Fibroblast of pulmonary artery (primary cell): ENCODE measurements at regions not wholly inside any gene's neighbourhood (a gene's known extent, or its start where the extent isn't known, plus 50 kb on each side); places are given as distances from the start of the nearest gene placed in this dataset.

ENCODE experiments used
- DNase-seq: peaks from one replicate; pipeline ENCODE4 v3.0.0-alpha.2; 2010; ENCODE audit warnings: low read depth
- H3K4me3 ChIP-seq: replicated peaks from 2 replicates; pipeline ENCODE4 v1.5.1; 2011; ENCODE audit warnings: low read depth, mild to moderate bottlenecking, control low read depth, low read length, moderate library complexity
- TF ChIP-seq, protein P1 (sequence below): IDR thresholded peaks from 2 replicates; pipeline ENCODE4 v1.5.1; 2011; ENCODE audit warnings: mild to moderate bottlenecking, control low read depth, low read length, inconsistent platforms; ENCODE audit errors: missing control alignments

DNA sequence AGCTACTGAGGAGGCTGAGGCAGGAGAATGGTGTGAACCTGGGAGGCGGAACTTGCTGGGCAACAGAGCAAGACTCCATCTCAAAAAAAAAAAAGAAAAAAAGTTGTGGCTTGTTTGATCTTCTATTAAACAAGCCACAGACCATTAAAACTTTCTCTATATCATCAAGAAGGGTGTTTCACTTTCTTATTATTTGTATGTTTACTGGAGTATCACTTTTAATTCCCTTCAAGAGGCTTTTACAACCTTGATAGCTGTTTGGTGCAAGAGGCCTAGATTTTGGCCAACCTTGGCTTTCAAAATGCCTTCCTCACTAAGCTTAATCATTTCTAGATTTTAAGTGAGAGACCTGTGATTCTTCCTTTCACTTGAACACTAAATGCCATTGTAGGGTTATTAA lies 339.1 kb downstream of the TSN start:
- TF ChIP-seq, protein P1, sequence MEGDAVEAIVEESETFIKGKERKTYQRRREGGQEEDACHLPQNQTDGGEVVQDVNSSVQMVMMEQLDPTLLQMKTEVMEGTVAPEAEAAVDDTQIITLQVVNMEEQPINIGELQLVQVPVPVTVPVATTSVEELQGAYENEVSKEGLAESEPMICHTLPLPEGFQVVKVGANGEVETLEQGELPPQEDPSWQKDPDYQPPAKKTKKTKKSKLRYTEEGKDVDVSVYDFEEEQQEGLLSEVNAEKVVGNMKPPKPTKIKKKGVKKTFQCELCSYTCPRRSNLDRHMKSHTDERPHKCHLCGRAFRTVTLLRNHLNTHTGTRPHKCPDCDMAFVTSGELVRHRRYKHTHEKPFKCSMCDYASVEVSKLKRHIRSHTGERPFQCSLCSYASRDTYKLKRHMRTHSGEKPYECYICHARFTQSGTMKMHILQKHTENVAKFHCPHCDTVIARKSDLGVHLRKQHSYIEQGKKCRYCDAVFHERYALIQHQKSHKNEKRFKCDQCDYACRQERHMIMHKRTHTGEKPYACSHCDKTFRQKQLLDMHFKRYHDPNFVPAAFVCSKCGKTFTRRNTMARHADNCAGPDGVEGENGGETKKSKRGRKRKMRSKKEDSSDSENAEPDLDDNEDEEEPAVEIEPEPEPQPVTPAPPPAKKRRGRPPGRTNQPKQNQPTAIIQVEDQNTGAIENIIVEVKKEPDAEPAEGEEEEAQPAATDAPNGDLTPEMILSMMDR, result no peak

DNA sequence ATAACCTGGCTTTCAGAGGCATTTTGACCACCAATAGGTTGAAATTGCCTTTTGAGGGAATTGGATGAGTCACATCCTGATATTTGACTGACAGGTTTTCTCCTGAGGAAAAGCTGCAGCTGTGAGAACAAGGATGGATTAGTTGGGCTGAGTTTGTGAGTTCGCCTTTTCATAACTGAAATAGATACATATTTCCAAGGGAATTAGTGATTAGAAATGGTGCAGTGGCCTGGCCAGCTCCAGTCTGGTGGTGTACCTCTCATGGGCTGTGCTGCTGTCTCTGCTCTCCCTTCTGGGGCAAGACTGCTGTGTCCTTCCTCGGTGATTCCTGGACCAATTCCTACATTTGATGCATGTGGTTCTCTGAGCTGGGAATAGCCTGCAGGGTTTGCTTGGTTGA lies 341.3 kb downstream of the TSN start:
- H3K4me3 ChIP-seq, result no peak overlapping the region
- DNase-seq, result no peak
- TF ChIP-seq, protein P1, result no peak

More for the DNA sequence above, 339.1 kb downstream of the TSN start:
- no peak for DNase-seq
- no peak overlapping the region for H3K4me3 ChIP-seq

DNA sequence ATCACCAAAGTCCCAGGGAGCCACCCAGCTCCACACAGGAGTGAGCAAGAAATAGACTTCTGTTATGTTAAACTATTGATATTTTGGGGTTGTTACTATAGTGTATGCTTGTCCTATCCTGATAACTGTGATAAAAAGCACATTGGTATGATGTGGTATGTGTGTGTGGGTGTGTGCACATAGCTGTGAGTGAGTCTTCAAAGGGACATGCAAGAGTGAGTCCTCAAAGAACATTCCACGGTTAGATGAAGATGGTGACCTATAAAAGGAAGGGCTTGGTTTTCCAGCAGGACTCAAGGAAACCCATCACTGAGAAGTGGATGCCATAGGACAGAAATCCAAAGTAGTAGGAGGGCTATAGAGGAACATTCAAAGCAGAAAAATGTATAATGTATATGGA lies 342.9 kb downstream of the TSN start:
- DNase-seq, result peak; percentile 6
- no peak overlapping the region for H3K4me3 ChIP-seq
- TF ChIP-seq, protein P1, result no peak

DNA sequence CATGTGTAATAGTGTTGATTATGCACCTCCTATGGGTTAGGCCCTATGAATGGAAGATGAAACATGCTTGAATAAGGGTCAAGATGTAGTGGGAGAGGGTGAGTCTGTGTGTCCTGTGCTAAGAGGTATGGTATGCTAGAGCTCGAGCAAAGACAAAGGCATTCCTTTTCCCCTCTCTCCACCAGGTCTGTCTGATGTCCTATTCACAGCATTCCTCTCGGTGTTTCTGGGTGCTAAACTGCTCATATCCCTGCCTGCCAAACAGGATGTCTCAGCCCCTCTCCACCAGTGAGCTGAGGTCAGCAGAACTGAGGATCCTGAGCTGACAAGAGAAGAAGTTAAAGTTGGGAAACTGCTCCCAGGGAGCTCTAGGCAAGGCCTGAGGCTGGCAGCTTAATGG lies 344.9 kb downstream of the TSN start:
- TF ChIP-seq, protein P1, result no peak
- DNase-seq, result peak; percentile 45

DNA sequence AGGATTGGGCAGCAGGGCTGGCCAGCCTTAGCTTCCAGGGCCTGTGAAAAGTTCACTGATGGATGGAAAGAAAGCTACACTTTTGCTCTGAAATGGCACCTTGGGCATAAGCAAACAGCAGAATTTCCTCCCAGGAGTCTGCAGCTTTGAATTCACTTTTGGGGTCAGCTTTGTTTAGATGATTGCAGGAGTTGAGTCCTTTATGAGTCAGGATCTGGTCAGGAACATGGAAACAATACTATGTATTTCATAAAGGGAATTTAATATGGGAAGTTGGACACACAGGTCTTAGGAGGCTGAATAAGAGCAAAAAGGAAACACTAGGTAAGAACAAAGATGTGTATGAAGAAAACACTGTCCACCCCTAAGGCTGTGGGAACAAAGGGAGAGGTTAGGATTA lies 345.3 kb downstream of the TSN start:
- TF ChIP-seq, protein P1, result no peak
- no peak overlapping the region for H3K4me3 ChIP-seq
- DNase-seq, result peak; percentile 7

More for the DNA sequence above, 344.9 kb downstream of the TSN start:
- no peak overlapping the region for H3K4me3 ChIP-seq

DNA sequence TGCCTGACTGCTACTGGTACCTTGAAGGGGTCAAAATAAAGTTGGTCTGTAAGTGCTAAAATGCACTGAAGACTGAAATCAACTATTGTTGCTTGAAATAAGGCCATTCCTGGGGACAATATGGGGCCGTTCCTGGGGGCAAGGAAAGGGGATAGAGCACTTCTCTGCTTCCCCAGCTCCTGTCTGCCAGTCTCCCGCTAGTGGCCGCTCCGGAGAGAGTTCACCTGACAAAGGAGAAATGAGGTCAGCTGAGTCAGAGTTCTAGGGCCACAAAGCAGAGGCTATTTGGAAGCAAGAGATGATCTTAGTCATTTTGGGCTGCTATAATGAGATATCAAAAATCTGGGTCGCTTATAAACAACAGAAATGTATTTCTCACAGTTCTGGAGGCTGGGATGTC lies 345.9 kb downstream of the TSN start:
- no peak for DNase-seq
- TF ChIP-seq, protein P1, result no peak
- no peak overlapping the region for H3K4me3 ChIP-seq

DNA sequence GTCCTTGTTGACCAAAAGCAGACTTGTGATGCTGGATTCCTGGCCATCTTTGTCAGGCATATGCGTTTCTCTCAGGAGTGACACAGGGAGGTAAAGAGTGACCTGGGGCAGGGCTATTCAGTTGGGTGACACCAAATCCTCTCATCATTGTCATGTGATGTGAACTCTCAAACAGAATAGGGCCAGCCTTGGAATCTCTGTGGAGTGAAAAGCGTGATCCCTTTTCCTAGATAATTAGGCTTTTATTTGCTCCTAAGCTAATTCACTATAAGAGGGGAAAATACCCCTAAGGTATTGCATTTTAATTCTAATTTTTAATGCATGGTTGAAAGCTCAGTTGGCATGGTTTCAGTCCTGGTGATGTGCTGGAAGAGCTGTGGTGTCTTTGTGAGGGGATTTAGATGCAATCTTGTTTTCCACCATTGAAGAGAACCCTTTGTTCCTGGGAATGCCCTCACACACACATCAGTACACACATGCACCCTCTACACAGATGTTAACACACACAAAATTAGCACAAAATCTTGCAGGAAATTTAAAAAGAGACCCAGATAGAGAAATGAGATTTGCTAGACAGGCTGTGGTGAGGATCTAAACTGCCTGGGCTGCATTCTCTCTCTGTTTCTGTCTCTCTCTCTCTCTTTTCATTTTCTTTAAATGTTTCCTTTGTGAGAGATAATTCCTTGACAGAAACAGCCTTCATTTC lies 349.9 kb downstream of the TSN start:
- DNase-seq, result no peak
- H3K4me3 ChIP-seq, result no peak overlapping the region
- TF ChIP-seq, protein P1, result no peak
